Stimulated activated CD4-positive, alpha-beta T cell treated with anti-CD3 and anti-CD28 coated beads, Interleukin-4, amount 100 ng/mL, for 24 hours (primary cell): ENCODE measurements at regions not wholly inside any gene's neighbourhood (a gene's known extent, or its start where the extent isn't known, plus 50 kb on each side); places are given as distances from the start of the nearest gene placed in this dataset.
"Not testable (repeated sequence)": the region's sequence is repeated elsewhere in the genome, so short reads cannot be mapped to it uniquely, and the experiment has no call there.

Experiments used
- DNase-seq: peaks from one replicate; pipeline ENCODE4 v3.0.0-alpha.2; 2020

GRCh38 chr5:40346901-40347300 is 332.8 kb upstream of the PTGER4 start:
- no peak for DNase-seq

- not testable (repeated sequence) for DNase-seq
Observed at GRCh38 chr5:40338434-40338833, 341.3 kb upstream of the PTGER4 start.

GRCh38 chr5:40334242-40334635 is 345.5 kb upstream of the PTGER4 start:
- DNase-seq: no peak

GRCh38 chr5:40333459-40334241 is 346.1 kb upstream of the PTGER4 start:
- peak; percentile 31 for DNase-seq

GRCh38 chr5:40332970-40333369 is 346.7 kb upstream of the PTGER4 start:
- DNase-seq: no peak

GRCh38 chr5:40331616-40332015 is 348.1 kb upstream of the PTGER4 start:
- DNase-seq: no peak

- no peak for DNase-seq
Observed at GRCh38 chr5:40321514-40321913, 358.2 kb upstream of the PTGER4 start.

GRCh38 chr5:40318395-40318794 is 361.3 kb upstream of the PTGER4 start:
- no peak for DNase-seq

- no peak for DNase-seq
Observed at GRCh38 chr5:40317023-40317422, 362.7 kb upstream of the PTGER4 start.

GRCh38 chr5:40315126-40315525 is 364.6 kb upstream of the PTGER4 start:
- no peak for DNase-seq

- no peak for DNase-seq
Observed at GRCh38 chr5:40314275-40314674, 365.4 kb upstream of the PTGER4 start.

- no peak for DNase-seq
Observed at GRCh38 chr5:40312205-40312604, 367.5 kb upstream of the PTGER4 start.

GRCh38 chr5:40309851-40310250 is 369.9 kb upstream of the PTGER4 start:
- no peak for DNase-seq

- DNase-seq: no peak
Observed at GRCh38 chr5:40308867-40309266, 370.8 kb upstream of the PTGER4 start.

GRCh38 chr5:40307920-40308319 is 371.8 kb upstream of the PTGER4 start:
- no peak for DNase-seq

- DNase-seq: no peak
Observed at GRCh38 chr5:40306869-40307487, 372.7 kb upstream of the PTGER4 start.

GRCh38 chr5:40292006-40292405 is 387.7 kb upstream of the PTGER4 start:
- DNase-seq: no peak

GRCh38 chr5:40291338-40291737 is 388.4 kb upstream of the PTGER4 start:
- DNase-seq: no peak

GRCh38 chr5:40288800-40289485 is 390.8 kb upstream of the PTGER4 start:
- DNase-seq: no peak

GRCh38 chr5:40284863-40285262 is 394.9 kb upstream of the PTGER4 start:
- DNase-seq: no peak

GRCh38 chr5:40278881-40279280 is 400.8 kb upstream of the PTGER4 start:
- no peak for DNase-seq

- DNase-seq: peak; percentile 49
Observed at GRCh38 chr5:40277161-40277906, 402.4 kb upstream of the PTGER4 start.

- no peak for DNase-seq
Observed at GRCh38 chr5:40276426-40277102, 403.2 kb upstream of the PTGER4 start.
